HS-5 (cell line): ENCODE measurements at regions not wholly inside any gene's neighbourhood (a gene's known extent, or its start where the extent isn't known, plus 50 kb on each side); places are given as distances from the start of the nearest gene placed in this dataset.

Experiments
- DNase-seq: peaks from one replicate; pipeline ENCODE4 v3.0.0-alpha.2; 2012; ENCODE audit warnings: low read depth

- no peak for DNase-seq
These were observed 173.1 kb downstream of the TFAP2C start for GRCh38 chr20:56801971-56802755.

- no peak for DNase-seq
These were observed 173.7 kb downstream of the TFAP2C start for GRCh38 chr20:56802805-56803204.

- no peak for DNase-seq
These were observed 176.2 kb downstream of the TFAP2C start for GRCh38 chr20:56805313-56805712.

GRCh38 chr20:56805966-56806365 is 176.9 kb downstream of the TFAP2C start:
- DNase-seq, result no peak

GRCh38 chr20:56806952-56807517 is 177.9 kb downstream of the TFAP2C start:
- no peak for DNase-seq

GRCh38 chr20:56808117-56808725 is 179.1 kb downstream of the TFAP2C start:
- DNase-seq, result no peak

- DNase-seq, result no peak
These were observed 179.6 kb downstream of the TFAP2C start for GRCh38 chr20:56808732-56809131.

GRCh38 chr20:56809668-56810067 is 180.6 kb downstream of the TFAP2C start:
- no peak for DNase-seq

GRCh38 chr20:56810141-56810540 is 181.0 kb downstream of the TFAP2C start:
- DNase-seq, result no peak

GRCh38 chr20:56815796-56816195 is 186.7 kb downstream of the TFAP2C start:
- no peak for DNase-seq

- DNase-seq, result no peak
These were observed 187.2 kb downstream of the TFAP2C start for GRCh38 chr20:56816349-56816748.

GRCh38 chr20:56817780-56818675 is 188.9 kb downstream of the TFAP2C start:
- no peak for DNase-seq

GRCh38 chr20:56820984-56821383 is 191.9 kb downstream of the TFAP2C start:
- DNase-seq, result no peak

GRCh38 chr20:56826306-56826704 is 197.2 kb downstream of the TFAP2C start:
- DNase-seq, result no peak

GRCh38 chr20:56826705-56827665 is 197.9 kb downstream of the TFAP2C start:
- peak; percentile 35 for DNase-seq

GRCh38 chr20:56827763-56828162 is 198.7 kb downstream of the TFAP2C start:
- DNase-seq, result no peak

GRCh38 chr20:56828402-56828801 is 199.3 kb downstream of the TFAP2C start:
- DNase-seq, result no peak

GRCh38 chr20:56829788-56830385 is 200.8 kb downstream of the TFAP2C start:
- DNase-seq, result no peak

- no peak for DNase-seq
These were observed 202.7 kb downstream of the TFAP2C start for GRCh38 chr20:56831795-56832194.

- no peak for DNase-seq
These were observed 204.3 kb downstream of the TFAP2C start for GRCh38 chr20:56833427-56833826.
